Transverse colon (tissue), 3 donors: ENCODE measurements at regions not wholly inside any gene's neighbourhood (a gene's known extent, or its start where the extent isn't known, plus 50 kb on each side); places are given as distances from the start of the nearest gene placed in this dataset.

ENCODE experiments used
- CTCF ChIP-seq, 5 experiments: fragments of 200-600 bp in 3 of 5; fragments of 450-650 bp in 2 of 5; sonication (generic) in 3 of 5; IDR thresholded peaks; 1 replicate in 2 of 5; 2 replicates in 3 of 5; pipeline ENCODE4 v1.5.1; 2016 to 2017; ENCODE audit warnings: antibody characterized with exemption in 5 of 5, inconsistent platforms in 3 of 5, mild to moderate bottlenecking in 2 of 5, moderate library complexity in 1 of 5
- POLR2A ChIP-seq: fragments of 450-650 bp; IDR thresholded peaks from one replicate; pipeline ENCODE4 v1.6.1; 2016; ENCODE audit warnings: antibody characterized with exemption, mild to moderate bottlenecking, moderate library complexity

- TF ChIP-seq CTCF (IDR thresholded peaks at IDR 0.05) (no peak), POLR2A (no peak)
Measured at GRCh38 chr21:35953597-35953996, 106.7 kb downstream of the SETD4 start.
